ENCODE measurements at regions not wholly inside any gene's neighbourhood (a gene's known extent, or its start where the extent isn't known, plus 50 kb on each side); places are given as distances from the start of the nearest gene placed in this dataset.

DNA sequence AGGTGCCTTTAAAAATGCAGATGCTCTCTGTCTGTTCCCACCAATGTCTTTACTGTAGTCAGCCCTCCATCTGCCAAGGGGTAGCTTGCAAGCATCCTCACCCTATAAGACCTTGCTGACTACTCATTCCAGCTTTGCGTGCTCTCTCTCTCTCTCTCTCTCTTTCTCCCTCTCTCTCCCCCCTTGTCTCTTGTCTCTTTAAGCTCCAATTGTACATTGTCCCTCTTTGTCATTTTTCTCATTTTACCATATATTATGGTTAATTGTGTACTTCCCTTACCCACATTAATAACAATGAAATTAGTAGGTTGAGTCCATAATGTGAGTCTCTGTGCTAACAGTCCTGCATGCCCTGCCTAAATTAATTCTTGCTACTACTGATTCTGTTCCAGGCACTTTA, 350.2 kb upstream of the CDH4 start:
- TF ChIP-seq ZFX (IDR thresholded peaks at IDR 0.05) = no peak
- TF ChIP-seq, protein P1, sequence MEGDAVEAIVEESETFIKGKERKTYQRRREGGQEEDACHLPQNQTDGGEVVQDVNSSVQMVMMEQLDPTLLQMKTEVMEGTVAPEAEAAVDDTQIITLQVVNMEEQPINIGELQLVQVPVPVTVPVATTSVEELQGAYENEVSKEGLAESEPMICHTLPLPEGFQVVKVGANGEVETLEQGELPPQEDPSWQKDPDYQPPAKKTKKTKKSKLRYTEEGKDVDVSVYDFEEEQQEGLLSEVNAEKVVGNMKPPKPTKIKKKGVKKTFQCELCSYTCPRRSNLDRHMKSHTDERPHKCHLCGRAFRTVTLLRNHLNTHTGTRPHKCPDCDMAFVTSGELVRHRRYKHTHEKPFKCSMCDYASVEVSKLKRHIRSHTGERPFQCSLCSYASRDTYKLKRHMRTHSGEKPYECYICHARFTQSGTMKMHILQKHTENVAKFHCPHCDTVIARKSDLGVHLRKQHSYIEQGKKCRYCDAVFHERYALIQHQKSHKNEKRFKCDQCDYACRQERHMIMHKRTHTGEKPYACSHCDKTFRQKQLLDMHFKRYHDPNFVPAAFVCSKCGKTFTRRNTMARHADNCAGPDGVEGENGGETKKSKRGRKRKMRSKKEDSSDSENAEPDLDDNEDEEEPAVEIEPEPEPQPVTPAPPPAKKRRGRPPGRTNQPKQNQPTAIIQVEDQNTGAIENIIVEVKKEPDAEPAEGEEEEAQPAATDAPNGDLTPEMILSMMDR (conservative IDR thresholded peaks at IDR 0.05) = no peak
- no peak overlapping the region for H3K27ac ChIP-seq

DNA sequence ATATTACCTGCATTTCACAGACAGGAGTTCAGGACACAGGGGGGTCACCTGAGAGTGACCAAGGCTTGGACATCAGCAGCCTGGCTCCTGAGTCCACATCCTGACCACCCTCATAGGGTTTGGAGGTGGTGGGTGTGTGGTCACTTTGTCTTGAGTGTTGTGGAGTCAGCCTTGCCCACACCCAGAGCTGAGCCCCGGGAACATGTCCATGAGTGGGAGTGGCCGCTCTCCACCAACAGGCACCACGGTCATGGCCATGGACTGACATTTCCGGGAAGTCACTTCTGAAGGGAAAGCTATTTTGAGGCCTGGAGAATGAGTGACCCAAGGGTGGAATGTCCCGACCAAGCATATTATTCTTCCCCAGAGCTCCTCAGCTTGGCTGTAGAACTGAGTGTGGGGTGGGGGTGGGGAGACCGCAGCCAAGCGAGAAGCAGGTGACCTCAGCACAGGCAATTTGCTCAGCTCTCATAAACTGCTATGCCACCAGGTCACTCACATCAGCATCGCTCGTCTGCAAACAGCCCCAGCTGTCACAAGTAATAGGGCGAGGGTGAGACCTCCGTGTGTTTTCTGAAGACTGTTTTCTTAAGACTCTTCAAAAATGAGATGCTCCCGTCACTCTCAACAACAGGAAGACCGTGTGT, 348.6 kb upstream of the CDH4 start:
- no peak for TF ChIP-seq ZFX (IDR thresholded peaks at IDR 0.05)
- TF ChIP-seq, protein P1 (conservative IDR thresholded peaks at IDR 0.05) = no peak
- H3K27ac ChIP-seq = no peak overlapping the region

DNA sequence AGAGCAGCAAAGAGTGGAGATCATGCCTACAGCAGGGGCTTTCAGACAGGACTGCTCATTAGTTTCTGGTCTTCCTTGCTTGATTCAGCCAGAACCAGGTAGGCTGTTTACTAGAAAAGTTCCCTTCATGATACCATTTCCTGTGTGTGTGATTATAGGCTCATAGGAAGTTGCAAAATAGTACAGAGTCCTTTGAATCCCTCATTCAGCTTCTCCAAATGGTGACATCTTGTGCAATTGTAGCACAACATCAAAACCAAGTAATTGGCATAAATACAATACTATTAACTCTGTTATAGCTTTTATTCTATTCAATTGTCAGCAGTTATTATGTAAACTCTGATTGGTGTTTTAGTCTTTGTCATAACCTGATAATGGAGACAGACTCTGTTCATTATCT, 347.3 kb upstream of the CDH4 start:
- no peak for TF ChIP-seq ZFX (IDR thresholded peaks at IDR 0.05)
- TF ChIP-seq, protein P1 (conservative IDR thresholded peaks at IDR 0.05) = no peak
- no peak overlapping the region for H3K27ac ChIP-seq

DNA sequence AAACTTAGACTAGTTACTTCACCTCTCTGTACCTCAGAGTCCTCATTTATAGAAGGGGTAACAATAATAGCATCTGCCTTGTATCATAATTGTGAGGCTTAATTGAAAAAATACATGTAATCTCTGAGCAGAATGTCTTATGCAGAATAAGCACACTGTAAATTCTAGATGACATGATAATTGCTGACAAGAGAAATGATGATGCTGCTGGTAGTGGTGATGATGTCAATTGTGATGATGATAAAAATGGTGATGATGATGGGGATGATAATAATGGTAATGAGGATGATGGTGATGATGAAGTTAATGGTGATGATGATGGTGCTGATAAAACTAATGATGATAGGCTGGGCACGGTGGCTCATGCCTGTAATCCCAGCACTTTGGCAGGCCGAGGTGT, 346.1 kb upstream of the CDH4 start:
- no peak overlapping the region for H3K27ac ChIP-seq
- TF ChIP-seq ZFX (IDR thresholded peaks at IDR 0.05) = no peak
- TF ChIP-seq, protein P1 (conservative IDR thresholded peaks at IDR 0.05) = no peak

DNA sequence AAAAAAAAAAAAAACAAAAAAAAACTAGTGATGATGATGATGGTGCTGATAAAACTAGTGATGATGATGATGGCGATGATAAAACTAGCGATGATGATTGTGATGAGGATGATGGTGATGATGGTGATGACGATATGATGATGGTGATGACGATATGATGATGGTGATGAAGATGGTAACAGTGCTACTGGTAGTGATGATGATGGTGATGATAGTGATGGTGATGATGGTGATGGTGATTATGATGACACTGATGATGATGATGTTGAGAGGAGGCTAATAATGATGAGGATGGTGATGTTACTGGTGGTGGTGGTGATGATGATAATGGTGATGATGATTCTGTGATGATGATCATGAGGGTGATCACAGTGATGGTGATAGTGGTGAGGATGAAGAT, 345.5 kb upstream of the CDH4 start:
- no peak for TF ChIP-seq ZFX (IDR thresholded peaks at IDR 0.05)
- TF ChIP-seq, protein P1 (conservative IDR thresholded peaks at IDR 0.05) = no peak
- no peak overlapping the region for H3K27ac ChIP-seq

DNA sequence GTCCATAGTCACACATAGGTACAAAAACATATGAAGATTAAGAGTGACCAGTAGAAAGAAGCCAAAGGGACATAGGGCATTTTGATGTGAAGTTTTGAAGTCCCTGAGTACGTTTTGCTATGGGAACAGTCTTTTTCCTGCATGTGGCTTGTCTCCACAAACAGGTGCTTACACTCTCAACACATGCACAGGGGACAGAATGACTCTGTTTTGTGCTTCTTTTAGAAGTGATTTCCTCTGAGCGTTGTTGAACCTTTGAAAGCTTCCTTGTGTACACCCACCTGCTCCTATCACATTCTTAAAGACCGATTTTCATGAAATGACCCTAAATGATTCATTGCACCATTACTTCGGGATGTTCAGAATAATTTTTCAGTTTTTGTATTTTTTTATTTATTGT, 338.8 kb upstream of the CDH4 start:
- TF ChIP-seq, protein P1 (conservative IDR thresholded peaks at IDR 0.05) = no peak
- TF ChIP-seq ZFX (IDR thresholded peaks at IDR 0.05) = no peak

DNA sequence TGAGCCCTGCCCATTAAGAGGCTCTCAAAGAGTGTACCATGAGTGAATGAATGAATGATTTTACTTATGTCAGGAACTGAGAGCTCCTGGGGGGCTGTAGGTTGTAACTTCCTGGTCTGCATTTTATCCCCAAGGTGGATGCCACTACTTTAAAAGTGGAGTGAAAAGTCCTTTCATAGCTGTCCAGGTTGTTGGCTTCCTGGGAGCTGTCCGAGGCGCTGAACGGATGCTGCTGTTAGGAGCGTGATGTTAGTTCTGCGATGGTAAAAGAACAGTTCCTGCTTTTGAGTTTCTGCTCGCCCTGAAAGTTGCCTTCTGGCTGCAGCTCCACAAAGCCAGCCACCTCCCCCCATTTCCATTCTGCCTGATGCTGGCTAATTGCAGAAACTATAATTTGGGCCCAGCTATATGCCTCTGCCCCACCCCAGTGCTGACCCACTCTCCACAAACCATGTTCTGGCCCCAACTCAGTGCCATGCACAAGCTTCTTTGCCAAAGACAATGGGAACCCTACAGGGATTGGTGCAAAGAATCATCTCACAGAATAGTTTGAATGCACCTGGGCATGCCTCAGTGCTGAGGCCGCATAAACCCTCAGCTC, 330.9 kb upstream of the CDH4 start:
- TF ChIP-seq ZFX (IDR thresholded peaks at IDR 0.05) = no peak
- TF ChIP-seq, protein P1 (conservative IDR thresholded peaks at IDR 0.05) = no peak
- no peak overlapping the region for H3K27ac ChIP-seq

More for the DNA sequence above, 338.8 kb upstream of the CDH4 start:
- no peak overlapping the region for H3K27ac ChIP-seq
